ENCODE measurements at regions not wholly inside any gene's neighbourhood (a gene's known extent, or its start where the extent isn't known, plus 50 kb on each side); places are given as distances from the start of the nearest gene placed in this dataset.

- Mint-ChIP-seq H3K9me3 (no peaks in the 10 kb centered on the region), H3K27me3 (ENCODE audit: low read depth) (peaks cover 2% of the 10 kb centered on the region), H3K4me3 (no peak overlapping the region), H3K36me3 (ENCODE audit: insufficient read depth in 1 of 3, low read depth in 3 of 3) (no peaks in the 10 kb centered on the region), H3K27ac (peak overlapping the region in 1 of 3 experiments; percentile 77; a peak in 1 of 7 replicates), H3K4me1 (peaks cover 7 to 10% of the 10 kb centered on the region in 2 experiments)
- no peaks in the 10 kb centered on the region for H3K4me1 ChIP-seq (ENCODE audit: insufficient read depth, low read length)
- H3K23ac ChIP-seq (ENCODE audit: insufficient read length, low read depth, low read length) = no peak overlapping the region
- H2BK15ac ChIP-seq (ENCODE audit: low read depth, low read length) = no peak overlapping the region
- no peaks in the 10 kb centered on the region for H4K20me1 ChIP-seq (ENCODE audit: control insufficient read depth, insufficient read depth, insufficient read length)
- no CpG with 5 or more reads among the region's 3 CpGs for WGBS (ENCODE audit: extremely low coverage, insufficient read length, low lambda C conversion rate)
- no peaks in the 10 kb centered on the region for H3K79me2 ChIP-seq (ENCODE audit: insufficient read depth, low read length)
- H2AFZ ChIP-seq (ENCODE audit: low read length) = no peak overlapping the region
- no peak overlapping the region for H2BK20ac ChIP-seq (ENCODE audit: low read depth, low read length, poor library complexity, severe bottlenecking)
- no peak overlapping the region for H3K4me2 ChIP-seq (ENCODE audit: insufficient read depth, insufficient read length, low read length)
- H4K8ac ChIP-seq (replicated peaks; ENCODE audit: insufficient read length, low read depth, low read length) = no peak overlapping the region
- no peak overlapping the region for H2AK5ac ChIP-seq (ENCODE audit: insufficient read length, low read length)
- DNase-seq = no peak
- H3K9ac ChIP-seq (ENCODE audit: extremely low read depth, insufficient read length, low read length) = no peak overlapping the region
- H3T11ph ChIP-seq (ENCODE audit: low read length) = no peak overlapping the region
- no peak overlapping the region for H4K5ac ChIP-seq (ENCODE audit: insufficient read length, low read depth, low read length)
- no peak overlapping the region for H2BK120ac ChIP-seq (ENCODE audit: low read depth, low read length, poor library complexity, severe bottlenecking)
- no peaks in the 10 kb centered on the region for H3K9me3 ChIP-seq (ENCODE audit: control insufficient read depth, low read depth, low read length)
- no peaks in the 10 kb centered on the region for H3K23me2 ChIP-seq (ENCODE audit: insufficient read length, low read depth, low read length, poor library complexity, severe bottlenecking)
- no peak overlapping the region for H3K56ac ChIP-seq (ENCODE audit: insufficient read length, low read depth, low read length)
- H3K14ac ChIP-seq (ENCODE audit: insufficient read depth, low read length) = no peak overlapping the region
- no peak overlapping the region for H3K4ac ChIP-seq (ENCODE audit: low read depth, low read length)
- H3K18ac ChIP-seq (ENCODE audit: insufficient read length, low read depth, low read length) = no peak overlapping the region
- no peak for TF ChIP-seq CTCF (conservative IDR thresholded peaks at IDR 0.05)
- no peaks in the 10 kb centered on the region for H3K27me3 ChIP-seq (ENCODE audit: insufficient read depth, low read length)
- no peak overlapping the region for H2BK5ac ChIP-seq (ENCODE audit: insufficient read length, low read length)
- H3K79me1 ChIP-seq (ENCODE audit: insufficient read depth, low read depth, low read length, poor library complexity, severe bottlenecking) = no peaks in the 10 kb centered on the region
- no peak overlapping the region for H2BK12ac ChIP-seq (ENCODE audit: insufficient read length, low read depth, low read length)
- H4K91ac ChIP-seq (ENCODE audit: insufficient read length, low read depth, low read length) = no peak overlapping the region
- no peak overlapping the region for H3K27ac ChIP-seq (ENCODE audit: insufficient read length, low read depth, low read length)
These were observed 193.1 kb downstream of the DICER1 start for GRCh38 chr14:94964181-94964580.

All from H9 (cell line).